Erythroblast (primary cell): ENCODE measurements at regions not wholly inside any gene's neighbourhood (a gene's known extent, or its start where the extent isn't known, plus 50 kb on each side); places are given as distances from the start of the nearest gene placed in this dataset.

ENCODE experiments used
- GATA1 ChIP-seq: IDR thresholded peaks from 2 replicates; pipeline ENCODE4 v1.6.1; 2011; ENCODE audit warnings: low read depth, mild to moderate bottlenecking, control low read depth, low read length, moderate library complexity
- POLR2A ChIP-seq: IDR thresholded peaks from 2 replicates; pipeline ENCODE4 v1.6.1; 2011; ENCODE audit warnings: mild to moderate bottlenecking, low read length

GRCh38 chr2:147660680-147661079, 184.1 kb upstream of the ACVR2A start:
- TF ChIP-seq POLR2A (no peak), GATA1 (no peak)
